ENCODE measurements at regions not wholly inside any gene's neighbourhood (a gene's known extent, or its start where the extent isn't known, plus 50 kb on each side); places are given as distances from the start of the nearest gene placed in this dataset.

- no peak for DNase-seq (ENCODE audit: low read depth)
These were observed 439.6 kb downstream of the CDH8 start for GRCh38 chr16:61596655-61597054.

DNA sequence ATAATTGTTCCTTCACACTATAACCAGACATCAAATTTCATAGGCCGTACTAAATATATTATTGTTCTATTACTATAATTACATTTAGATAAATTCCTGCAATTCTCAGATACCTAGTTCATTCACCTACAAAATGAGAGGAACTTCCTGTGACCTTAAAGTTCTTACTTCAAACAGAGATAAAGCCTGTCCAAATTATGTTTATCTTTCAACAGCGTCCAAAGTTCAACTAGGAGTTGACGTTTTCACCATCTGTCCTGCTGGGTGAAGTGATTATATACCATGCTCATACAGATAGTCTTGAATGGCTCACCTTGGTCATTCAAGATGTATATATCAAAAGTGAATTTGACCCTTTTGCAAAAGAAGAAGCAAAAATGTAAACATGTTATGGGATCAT is 440.6 kb downstream of the CDH8 start:
- no peak for DNase-seq (ENCODE audit: low read depth)

DNA sequence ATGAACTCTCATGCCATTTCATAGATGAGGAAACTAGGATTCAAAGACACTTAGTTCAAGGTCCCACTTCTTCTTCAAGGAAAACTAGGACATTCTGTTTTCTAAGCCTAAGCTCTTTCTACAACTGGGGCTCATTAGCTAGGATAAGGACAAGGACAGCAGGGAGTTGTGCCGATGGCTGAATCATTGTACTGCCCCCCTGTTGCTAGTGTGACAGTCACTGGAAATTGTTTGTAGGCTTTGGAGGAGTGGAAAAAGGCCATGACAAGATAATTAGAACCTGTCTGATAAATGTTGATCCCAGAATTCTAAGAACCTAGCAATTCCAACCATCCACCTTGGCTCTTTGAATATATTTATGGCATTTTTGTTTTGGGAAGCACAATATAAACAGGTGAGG is 445.7 kb downstream of the CDH8 start:
- no peak for DNase-seq (ENCODE audit: low read depth)

DNA sequence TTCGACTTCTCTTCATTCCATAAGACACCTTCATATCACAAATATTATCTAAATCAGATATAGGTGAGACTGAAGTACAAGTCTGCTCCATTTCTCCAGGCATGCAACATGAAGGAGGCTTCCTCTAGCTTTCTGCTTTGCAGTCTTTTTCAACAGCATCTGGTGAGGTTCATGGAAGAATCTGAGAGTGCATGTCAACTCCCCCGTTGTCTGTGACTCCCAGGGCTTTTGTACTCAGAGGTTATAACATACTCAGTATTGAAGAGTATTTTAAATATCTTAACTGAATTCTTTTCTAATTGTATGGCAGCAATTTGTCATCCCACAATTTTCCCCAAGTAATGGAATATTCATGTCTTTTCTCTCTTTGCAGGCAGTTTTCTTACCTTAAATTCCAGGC is 448.7 kb downstream of the CDH8 start:
- no peak for DNase-seq (ENCODE audit: low read depth)

GRCh38 chr16:61581417-61582046 is 454.7 kb downstream of the CDH8 start:
- no peak for DNase-seq (ENCODE audit: low read depth)

GRCh38 chr16:61580579-61580978 is 455.7 kb downstream of the CDH8 start:
- no peak for DNase-seq (ENCODE audit: low read depth)

GRCh38 chr16:61579195-61579594 is 457.0 kb downstream of the CDH8 start:
- DNase-seq (ENCODE audit: low read depth), result no peak

- no peak for DNase-seq (ENCODE audit: low read depth)
These were observed 459.8 kb downstream of the CDH8 start for GRCh38 chr16:61576476-61576875.

DNA sequence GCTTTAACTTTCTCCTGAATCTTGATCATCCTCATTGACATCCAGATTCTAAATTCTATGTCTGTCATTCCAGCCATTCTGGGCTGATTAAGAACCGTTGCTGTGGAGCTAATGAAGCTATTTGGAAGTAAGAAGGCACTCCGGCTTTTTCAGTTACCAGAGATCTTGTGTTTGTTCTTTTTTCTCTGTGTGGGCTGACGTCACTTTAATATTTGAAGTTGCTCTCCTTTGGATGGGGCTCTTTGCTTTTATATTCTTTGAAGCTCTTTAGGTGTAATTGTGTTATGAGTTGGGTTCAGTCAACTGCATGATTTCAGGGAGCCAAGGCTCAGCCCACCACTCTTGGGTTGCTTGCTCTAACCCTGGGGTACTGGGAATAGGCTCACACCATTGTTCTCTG is 460.6 kb downstream of the CDH8 start:
- DNase-seq (ENCODE audit: low read depth), result no peak

- DNase-seq (ENCODE audit: low read depth), result no peak
These were observed 467.2 kb downstream of the CDH8 start for GRCh38 chr16:61569028-61569427.

- no peak for DNase-seq (ENCODE audit: low read depth)
These were observed 471.5 kb downstream of the CDH8 start for GRCh38 chr16:61564716-61565115.

GRCh38 chr16:61555718-61556441 is 480.4 kb downstream of the CDH8 start:
- no peak for DNase-seq (ENCODE audit: low read depth)

- DNase-seq (ENCODE audit: low read depth), result no peak
These were observed 486.9 kb downstream of the CDH8 start for GRCh38 chr16:61549327-61549726.

DNA sequence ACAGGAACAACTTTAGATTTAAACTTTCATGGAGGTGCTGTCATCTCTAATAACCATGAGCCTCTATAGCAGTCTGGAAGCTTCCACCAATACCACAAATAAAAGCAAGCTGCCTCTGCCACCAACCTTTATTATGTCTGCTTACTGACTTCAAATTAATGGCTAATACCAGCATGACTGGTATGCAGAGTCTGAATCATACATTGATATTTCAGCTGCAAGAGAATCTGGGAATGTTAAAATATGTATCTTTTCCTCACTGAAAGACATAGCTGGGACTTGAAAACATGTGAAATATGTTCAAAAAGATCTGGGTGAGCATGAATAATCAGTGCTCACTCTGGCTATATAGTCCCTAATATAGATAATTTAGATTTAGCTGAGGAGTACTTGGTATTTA is 488.6 kb downstream of the CDH8 start:
- DNase-seq (ENCODE audit: low read depth), result no peak

GRCh38 chr16:61544165-61544564 is 492.1 kb downstream of the CDH8 start:
- no peak for DNase-seq (ENCODE audit: low read depth)

- no peak for DNase-seq (ENCODE audit: low read depth)
These were observed 496.0 kb downstream of the CDH8 start for GRCh38 chr16:61540216-61540615.

DNA sequence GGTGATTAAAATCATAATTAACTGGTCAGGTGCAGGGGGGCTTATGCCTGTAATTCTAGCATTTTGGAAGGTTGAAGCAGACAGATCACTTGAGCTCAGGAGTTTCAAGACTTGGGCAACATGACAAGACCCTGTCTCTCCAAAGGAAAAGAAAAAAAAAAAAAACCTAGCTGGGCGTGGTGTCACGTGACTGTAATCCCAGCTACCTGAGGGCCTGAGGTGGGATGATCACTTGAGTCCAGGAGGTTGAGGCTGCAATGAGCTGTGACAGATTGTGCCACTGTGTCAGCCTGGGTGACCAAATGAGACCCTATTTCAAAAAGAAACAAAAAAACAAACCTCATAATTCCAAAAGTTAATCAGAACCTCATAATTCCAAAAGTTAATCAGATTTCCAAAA is 505.5 kb downstream of the CDH8 start:
- DNase-seq (ENCODE audit: low read depth), result no peak

DNA sequence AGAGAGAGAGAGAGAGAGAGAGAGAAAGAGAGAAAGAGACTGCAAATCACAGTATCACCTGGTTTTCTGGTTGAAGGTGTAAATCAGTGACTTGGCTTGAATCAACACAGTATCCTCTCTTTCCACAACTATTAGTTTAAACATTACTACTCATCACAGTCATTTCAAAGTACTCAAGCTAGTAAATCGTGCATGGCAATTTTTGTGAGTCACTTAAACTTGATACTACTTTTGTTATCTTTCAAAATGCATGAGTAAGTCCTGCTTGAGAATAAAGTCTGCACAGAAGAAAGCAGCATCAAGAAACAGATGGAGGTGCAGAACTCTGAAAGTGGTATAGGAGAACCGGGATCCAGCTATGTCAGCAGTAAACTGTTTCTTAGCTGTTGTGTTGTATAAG is 535.4 kb downstream of the CDH8 start:
- DNase-seq (ENCODE audit: low read depth), result no peak

GRCh38 chr16:61480250-61480649 is 556.0 kb downstream of the CDH8 start:
- no peak for DNase-seq (ENCODE audit: low read depth)

DNA sequence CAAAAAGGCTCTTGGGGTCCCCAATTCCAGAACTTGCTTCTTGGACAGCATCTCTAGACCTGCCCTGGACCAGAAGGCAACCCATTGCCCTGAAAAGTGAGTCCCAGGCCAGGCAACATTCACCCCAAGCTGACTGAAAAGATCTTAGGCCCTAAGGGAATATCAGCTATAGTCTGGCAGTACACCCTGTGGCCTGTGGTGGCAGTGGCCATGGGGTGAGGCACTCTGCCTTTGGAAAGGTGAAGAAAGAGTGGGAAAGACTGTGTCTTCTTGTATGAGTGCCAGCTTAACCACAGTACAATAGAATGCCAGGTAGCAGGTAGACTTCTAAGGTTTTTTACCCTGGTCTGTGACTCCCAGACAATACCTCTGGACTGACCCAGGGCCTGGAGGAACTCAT is 564.5 kb downstream of the CDH8 start:
- no peak for DNase-seq (ENCODE audit: low read depth)

DNA sequence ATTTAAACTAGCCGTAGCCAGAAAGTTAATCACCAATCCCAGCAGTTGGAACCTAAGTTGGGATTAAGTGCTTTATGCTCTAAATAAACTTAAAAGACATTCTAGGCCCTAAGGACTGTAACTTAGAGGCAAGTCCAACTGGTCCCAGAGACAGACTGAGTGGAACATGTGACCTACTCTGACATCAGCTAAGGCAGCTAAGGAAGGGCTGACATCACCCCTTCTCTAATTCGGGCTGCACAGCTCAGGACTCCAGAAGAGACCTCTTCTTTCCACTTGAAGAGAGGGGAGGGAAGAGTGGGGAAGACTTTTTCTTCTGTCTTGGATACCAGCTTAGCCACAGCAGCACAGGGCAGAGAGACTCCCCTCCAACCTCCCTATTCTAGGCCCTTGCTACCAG is 565.2 kb downstream of the CDH8 start:
- no peak for DNase-seq (ENCODE audit: low read depth)

- DNase-seq (ENCODE audit: low read depth), result no peak
These were observed 571.0 kb downstream of the CDH8 start for GRCh38 chr16:61465285-61465684.

- DNase-seq (ENCODE audit: low read depth), result no peak
These were observed 576.2 kb downstream of the CDH8 start for GRCh38 chr16:61460020-61460419.

- DNase-seq (ENCODE audit: low read depth), result no peak
These were observed 600.9 kb downstream of the CDH8 start for GRCh38 chr16:61435346-61435745.

Data from iris pigment epithelial cell (primary cell).